HEK293T (cell line): ENCODE measurements at regions not wholly inside any gene's neighbourhood (a gene's known extent, or its start where the extent isn't known, plus 50 kb on each side); places are given as distances from the start of the nearest gene placed in this dataset.

Source experiments
- FOXA1 ChIP-seq: fragments of 450-650 bp; IDR thresholded peaks from 2 replicates; pipeline ENCODE4 v1.6.1; 2016; ENCODE audit warnings: mild to moderate bottlenecking
- NFRKB ChIP-seq: fragments of 450-650 bp; IDR thresholded peaks from 2 replicates; pipeline ENCODE4 v1.6.1; 2016; ENCODE audit warnings: mild to moderate bottlenecking, moderate library complexity
- SP1 ChIP-seq: fragments of 450-650 bp; IDR thresholded peaks from 2 replicates; pipeline ENCODE4 v1.6.1; 2017

DNA sequence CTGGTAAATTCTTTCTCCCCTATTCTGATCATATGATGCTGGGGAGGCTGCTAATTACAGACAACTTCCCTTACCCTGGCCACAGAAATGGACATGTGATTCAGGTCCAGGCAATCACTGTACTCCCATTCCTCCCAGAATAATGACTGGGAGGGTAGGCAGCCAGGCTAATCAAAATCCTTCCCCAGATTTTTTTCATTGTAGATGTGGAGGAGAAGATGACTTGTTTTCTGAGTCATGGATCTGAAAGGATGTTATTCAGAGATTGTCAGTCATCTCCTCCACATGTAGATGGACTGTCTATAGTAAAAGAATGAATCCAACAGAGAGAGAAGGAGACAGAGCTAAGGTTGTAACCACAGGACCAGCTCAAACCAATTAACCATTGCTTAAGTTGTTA lies 123.9 kb upstream of the PUM3 start:
- TF ChIP-seq SP1: no peak
- no peak for TF ChIP-seq FOXA1
- TF ChIP-seq NFRKB: no peak
